ENCODE measurements at regions not wholly inside any gene's neighbourhood (a gene's known extent, or its start where the extent isn't known, plus 50 kb on each side); places are given as distances from the start of the nearest gene placed in this dataset.
"Not testable (repeated sequence)": the region's sequence is repeated elsewhere in the genome, so short reads cannot be mapped to it uniquely, and the experiment has no call there.

GRCh38 chr7:131670406-131670805 lies 114.0 kb upstream of the PODXL start:
- Histone ChIP-seq H3K4me1 (no peaks in the 10 kb centered on the region), H3K27me3 (peaks cover 25% of the 10 kb centered on the region), H3K4me3 (no peak overlapping the region), H3K36me3 (no peaks in the 10 kb centered on the region), H3K27ac (no peak overlapping the region), H3K9me3 (no peaks in the 10 kb centered on the region)
- no peak for ATAC-seq
- TF ChIP-seq POLR2A (IDR thresholded peaks at IDR 0.05) (no peak), POLR2AphosphoS5 (IDR thresholded peaks at IDR 0.05) (no peak), EP300 (IDR thresholded peaks at IDR 0.05) (no peak), CTCF (IDR thresholded peaks at IDR 0.05) (no peak)
- WGBS, 2 donors (ENCODE audit: low coverage in 1 of 2) = 53% methylated on average over 2 of the region's 2 CpGs; no CpG with 5 or more reads in 1 of the 2 donors

- Histone ChIP-seq H3K4me1 (no peaks in the 10 kb centered on the region), H3K27me3 (peaks cover 14% of the 10 kb centered on the region), H3K27ac (no peak overlapping the region), H3K4me3 (no peak overlapping the region), H3K36me3 (no peaks in the 10 kb centered on the region), H3K9me3 (no peaks in the 10 kb centered on the region)
- TF ChIP-seq POLR2A (IDR thresholded peaks at IDR 0.05) (no peak), CTCF (IDR thresholded peaks at IDR 0.05) (no peak), POLR2AphosphoS5 (IDR thresholded peaks at IDR 0.05) (no peak), EP300 (IDR thresholded peaks at IDR 0.05) (no peak)
- 81 to 85% methylated on average over 3 to 4 of the region's 4 CpGs for WGBS, 2 donors (ENCODE audit: low coverage in 1 of 2)
- ATAC-seq = no peak
These were observed 111.3 kb upstream of the PODXL start for GRCh38 chr7:131667699-131668098.

- Histone ChIP-seq H3K4me1 (no peaks in the 10 kb centered on the region), H3K27ac (no peak overlapping the region), H3K36me3 (no peaks in the 10 kb centered on the region), H3K9me3 (no peaks in the 10 kb centered on the region), H3K27me3 (peaks cover 5% of the 10 kb centered on the region), H3K4me3 (no peak overlapping the region)
- 78 to 83% methylated on average over 2 to 3 of the region's 3 CpGs for WGBS, 2 donors (ENCODE audit: low coverage in 1 of 2)
- no peak for ATAC-seq
- TF ChIP-seq EP300 (IDR thresholded peaks at IDR 0.05) (no peak), POLR2AphosphoS5 (IDR thresholded peaks at IDR 0.05) (no peak), POLR2A (IDR thresholded peaks at IDR 0.05) (no peak), CTCF (IDR thresholded peaks at IDR 0.05) (no peak)
These were observed 108.6 kb upstream of the PODXL start for GRCh38 chr7:131665021-131665420.

- Histone ChIP-seq H3K36me3 (no peaks in the 10 kb centered on the region), H3K9me3 (no peaks in the 10 kb centered on the region), H3K4me3 (no peak overlapping the region), H3K27ac (no peak overlapping the region), H3K4me1 (no peaks in the 10 kb centered on the region), H3K27me3 (peaks cover 2% of the 10 kb centered on the region)
- 82% methylated on average over 5 of the region's 5 CpGs; no CpG with 5 or more reads in 1 of the 2 donors for WGBS, 2 donors (ENCODE audit: low coverage in 1 of 2)
- TF ChIP-seq CTCF (IDR thresholded peaks at IDR 0.05) (no peak), POLR2A (IDR thresholded peaks at IDR 0.05) (no peak), POLR2AphosphoS5 (IDR thresholded peaks at IDR 0.05) (no peak), EP300 (IDR thresholded peaks at IDR 0.05) (no peak)
- ATAC-seq = no peak
These were observed 108.1 kb upstream of the PODXL start for GRCh38 chr7:131664570-131664969.

GRCh38 chr7:131662301-131662873 lies 106.0 kb upstream of the PODXL start:
- not testable (repeated sequence) for H3K4me3 ChIP-seq, H3K27ac ChIP-seq, H3K27me3 ChIP-seq, ATAC-seq, H3K36me3 ChIP-seq, H3K4me1 ChIP-seq, H3K9me3 ChIP-seq
- WGBS, 2 donors (ENCODE audit: low coverage in 1 of 2) = 77 to 83% methylated on average over 2 to 5 of the region's 15 CpGs

Data from gastroesophageal sphincter (tissue), 4 donors.